ENCODE measurements at regions not wholly inside any gene's neighbourhood (a gene's known extent, or its start where the extent isn't known, plus 50 kb on each side); places are given as distances from the start of the nearest gene placed in this dataset.

- no peak overlapping the region for H2BK12ac ChIP-seq (ENCODE audit: low read length)
- H4K91ac ChIP-seq (ENCODE audit: low read depth, low read length, poor library complexity), result no peak overlapping the region
- H3K27ac ChIP-seq (replicated peaks; ENCODE audit: low read length), result no peak overlapping the region
- H2BK120ac ChIP-seq (ENCODE audit: low read depth, low read length), result no peak overlapping the region
- H3K4ac ChIP-seq (ENCODE audit: low read length), result no peak overlapping the region
- H2AK5ac ChIP-seq (ENCODE audit: low read depth, low read length), result no peak overlapping the region
- H2BK5ac ChIP-seq (ENCODE audit: low read length), result no peak overlapping the region
- no peak overlapping the region for H3K9ac ChIP-seq (ENCODE audit: low read depth, low read length, poor library complexity)
- no peaks in the 10 kb centered on the region for H3K27me3 ChIP-seq (ENCODE audit: control insufficient read depth in 3 of 3, insufficient read depth in 3 of 3, low read depth in 1 of 3, low read length in 3 of 3)
- no peaks in the 10 kb centered on the region for H3K36me3 ChIP-seq (replicated peaks in 1 of 2; ENCODE audit: control insufficient read depth in 2 of 2, insufficient read depth in 2 of 2, low read length in 2 of 2)
- no peaks in the 10 kb centered on the region for H3K4me1 ChIP-seq (ENCODE audit: control insufficient read depth in 2 of 2, insufficient read depth in 1 of 2, low read depth in 1 of 2, low read length in 2 of 2)
- no peak overlapping the region for H3K4me3 ChIP-seq (ENCODE audit: low read length in 2 of 2)
- no peak overlapping the region for H2AFZ ChIP-seq (ENCODE audit: low read length)
- H4K8ac ChIP-seq (ENCODE audit: low read depth, low read length), result no peak overlapping the region
- no peak overlapping the region for H3K4me2 ChIP-seq (ENCODE audit: insufficient read depth, low read length, poor library complexity, severe bottlenecking)
- H3K14ac ChIP-seq (ENCODE audit: low read length), result no peak overlapping the region
- H3K9me3 ChIP-seq (replicated peaks in 1 of 2; ENCODE audit: control insufficient read depth in 2 of 2, insufficient read depth in 1 of 2, low read depth in 1 of 2, low read length in 2 of 2), result no peaks in the 10 kb centered on the region
- H3K79me1 ChIP-seq (ENCODE audit: low read depth, low read length), result no peaks in the 10 kb centered on the region
- H2BK15ac ChIP-seq (ENCODE audit: low read length), result no peak overlapping the region
- DNase-seq (ENCODE audit: low spot score), result no peak
- no peak overlapping the region for H3K18ac ChIP-seq (ENCODE audit: low read length)
- no peak overlapping the region for H3K23ac ChIP-seq (ENCODE audit: low read depth, low read length, poor library complexity)
Measured at GRCh38 chrX:129176710-129177109, 346.6 kb downstream of the SMARCA1 start.

GRCh38 chrX:129161108-129161507 is 362.2 kb downstream of the SMARCA1 start:
- H3K9me3 ChIP-seq (replicated peaks in 1 of 2; ENCODE audit: control insufficient read depth in 2 of 2, insufficient read depth in 1 of 2, low read depth in 1 of 2, low read length in 2 of 2), result no peaks in the 10 kb centered on the region
- H3K23ac ChIP-seq (ENCODE audit: low read depth, low read length, poor library complexity), result no peak overlapping the region
- no peak overlapping the region for H3K4me2 ChIP-seq (ENCODE audit: insufficient read depth, low read length, poor library complexity, severe bottlenecking)
- H2AFZ ChIP-seq (ENCODE audit: low read length), result no peak overlapping the region
- H3K4me1 ChIP-seq (ENCODE audit: control insufficient read depth in 2 of 2, insufficient read depth in 1 of 2, low read depth in 1 of 2, low read length in 2 of 2), result no peaks in the 10 kb centered on the region
- H2BK120ac ChIP-seq (ENCODE audit: low read depth, low read length), result no peak overlapping the region
- H4K8ac ChIP-seq (ENCODE audit: low read depth, low read length), result no peak overlapping the region
- H3K18ac ChIP-seq (ENCODE audit: low read length), result no peak overlapping the region
- H3K36me3 ChIP-seq (replicated peaks in 1 of 2; ENCODE audit: control insufficient read depth in 2 of 2, insufficient read depth in 2 of 2, low read length in 2 of 2), result no peaks in the 10 kb centered on the region
- no peak overlapping the region for H2AK5ac ChIP-seq (ENCODE audit: low read depth, low read length)
- no peak overlapping the region for H2BK15ac ChIP-seq (ENCODE audit: low read length)
- H3K14ac ChIP-seq (ENCODE audit: low read length), result no peak overlapping the region
- H3K27ac ChIP-seq (replicated peaks; ENCODE audit: low read length), result no peak overlapping the region
- no peak overlapping the region for H2BK5ac ChIP-seq (ENCODE audit: low read length)
- H3K79me1 ChIP-seq (ENCODE audit: low read depth, low read length), result no peaks in the 10 kb centered on the region
- no peak overlapping the region for H3K4ac ChIP-seq (ENCODE audit: low read length)
- H3K27me3 ChIP-seq (ENCODE audit: control insufficient read depth in 3 of 3, insufficient read depth in 3 of 3, low read depth in 1 of 3, low read length in 3 of 3), result no peaks in the 10 kb centered on the region
- DNase-seq (ENCODE audit: low spot score), result no peak
- H3K9ac ChIP-seq (ENCODE audit: low read depth, low read length, poor library complexity), result no peak overlapping the region
- no peak overlapping the region for H4K91ac ChIP-seq (ENCODE audit: low read depth, low read length, poor library complexity)
- no peak overlapping the region for H2BK12ac ChIP-seq (ENCODE audit: low read length)
- H3K4me3 ChIP-seq (ENCODE audit: low read length in 2 of 2), result no peak overlapping the region

GRCh38 chrX:129158505-129158904 is 364.8 kb downstream of the SMARCA1 start:
- no peak overlapping the region for H2AFZ ChIP-seq (ENCODE audit: low read length)
- H2BK12ac ChIP-seq (ENCODE audit: low read length), result no peak overlapping the region
- H2BK15ac ChIP-seq (ENCODE audit: low read length), result no peak overlapping the region
- no peak overlapping the region for H3K4me2 ChIP-seq (ENCODE audit: insufficient read depth, low read length, poor library complexity, severe bottlenecking)
- H3K9ac ChIP-seq (ENCODE audit: low read depth, low read length, poor library complexity), result no peak overlapping the region
- H2BK120ac ChIP-seq (ENCODE audit: low read depth, low read length), result no peak overlapping the region
- H4K8ac ChIP-seq (ENCODE audit: low read depth, low read length), result no peak overlapping the region
- no peak overlapping the region for H3K23ac ChIP-seq (ENCODE audit: low read depth, low read length, poor library complexity)
- H3K14ac ChIP-seq (ENCODE audit: low read length), result no peak overlapping the region
- no peaks in the 10 kb centered on the region for H3K79me1 ChIP-seq (ENCODE audit: low read depth, low read length)
- no peak for DNase-seq (ENCODE audit: low spot score)
- H3K4me1 ChIP-seq (ENCODE audit: control insufficient read depth in 2 of 2, insufficient read depth in 1 of 2, low read depth in 1 of 2, low read length in 2 of 2), result no peaks in the 10 kb centered on the region
- H4K91ac ChIP-seq (ENCODE audit: low read depth, low read length, poor library complexity), result no peak overlapping the region
- no peaks in the 10 kb centered on the region for H3K9me3 ChIP-seq (replicated peaks in 1 of 2; ENCODE audit: control insufficient read depth in 2 of 2, insufficient read depth in 1 of 2, low read depth in 1 of 2, low read length in 2 of 2)
- H3K4me3 ChIP-seq (ENCODE audit: low read length in 2 of 2), result no peak overlapping the region
- H3K27ac ChIP-seq (replicated peaks; ENCODE audit: low read length), result no peak overlapping the region
- H3K18ac ChIP-seq (ENCODE audit: low read length), result no peak overlapping the region
- H2BK5ac ChIP-seq (ENCODE audit: low read length), result no peak overlapping the region
- WGBS, 2 donors (ENCODE audit: extremely low coverage in 2 of 2, insufficient read length in 2 of 2, insufficient replicate concordance in 1 of 2), result no CpG with 5 or more reads among the region's 2 CpGs
- H3K27me3 ChIP-seq (ENCODE audit: control insufficient read depth in 3 of 3, insufficient read depth in 3 of 3, low read depth in 1 of 3, low read length in 3 of 3), result no peaks in the 10 kb centered on the region
- H3K36me3 ChIP-seq (replicated peaks in 1 of 2; ENCODE audit: control insufficient read depth in 2 of 2, insufficient read depth in 2 of 2, low read length in 2 of 2), result no peaks in the 10 kb centered on the region
- H2AK5ac ChIP-seq (ENCODE audit: low read depth, low read length), result no peak overlapping the region
- no peak overlapping the region for H3K4ac ChIP-seq (ENCODE audit: low read length)

- no peak overlapping the region for H3K23ac ChIP-seq (ENCODE audit: low read depth, low read length, poor library complexity)
- no peaks in the 10 kb centered on the region for H3K27me3 ChIP-seq (ENCODE audit: control insufficient read depth in 3 of 3, insufficient read depth in 3 of 3, low read depth in 1 of 3, low read length in 3 of 3)
- no peak overlapping the region for H4K8ac ChIP-seq (ENCODE audit: low read depth, low read length)
- no peak overlapping the region for H2BK12ac ChIP-seq (ENCODE audit: low read length)
- no peaks in the 10 kb centered on the region for H3K4me1 ChIP-seq (ENCODE audit: control insufficient read depth in 2 of 2, insufficient read depth in 1 of 2, low read depth in 1 of 2, low read length in 2 of 2)
- H3K4me2 ChIP-seq (ENCODE audit: insufficient read depth, low read length, poor library complexity, severe bottlenecking), result no peak overlapping the region
- no CpG with 5 or more reads among the region's 5 CpGs for WGBS, 2 donors (ENCODE audit: extremely low coverage in 2 of 2, insufficient read length in 2 of 2, insufficient replicate concordance in 1 of 2)
- H3K9me3 ChIP-seq (replicated peaks in 1 of 2; ENCODE audit: control insufficient read depth in 2 of 2, insufficient read depth in 1 of 2, low read depth in 1 of 2, low read length in 2 of 2), result no peaks in the 10 kb centered on the region
- no peak overlapping the region for H3K14ac ChIP-seq (ENCODE audit: low read length)
- H3K4ac ChIP-seq (ENCODE audit: low read length), result no peak overlapping the region
- H2BK15ac ChIP-seq (ENCODE audit: low read length), result no peak overlapping the region
- no peak overlapping the region for H3K4me3 ChIP-seq (ENCODE audit: low read length in 2 of 2)
- no peak overlapping the region for H2AFZ ChIP-seq (ENCODE audit: low read length)
- no peak overlapping the region for H2BK120ac ChIP-seq (ENCODE audit: low read depth, low read length)
- no peak overlapping the region for H3K18ac ChIP-seq (ENCODE audit: low read length)
- H3K79me1 ChIP-seq (ENCODE audit: low read depth, low read length), result no peaks in the 10 kb centered on the region
- H3K36me3 ChIP-seq (replicated peaks in 1 of 2; ENCODE audit: control insufficient read depth in 2 of 2, insufficient read depth in 2 of 2, low read length in 2 of 2), result no peaks in the 10 kb centered on the region
- H4K91ac ChIP-seq (ENCODE audit: low read depth, low read length, poor library complexity), result no peak overlapping the region
- no peak overlapping the region for H3K27ac ChIP-seq (replicated peaks; ENCODE audit: low read length)
- H2AK5ac ChIP-seq (ENCODE audit: low read depth, low read length), result no peak overlapping the region
- no peak for DNase-seq (ENCODE audit: low spot score)
- H3K9ac ChIP-seq (ENCODE audit: low read depth, low read length, poor library complexity), result no peak overlapping the region
- no peak overlapping the region for H2BK5ac ChIP-seq (ENCODE audit: low read length)
Measured at GRCh38 chrX:129145840-129146272, 377.4 kb downstream of the SMARCA1 start.
